Superior temporal gyrus (tissue), 1 donor: ENCODE measurements at regions not wholly inside any gene's neighbourhood (a gene's known extent, or its start where the extent isn't known, plus 50 kb on each side); places are given as distances from the start of the nearest gene placed in this dataset.

ENCODE experiments used
- DNase-seq: peaks from one replicate; pipeline ENCODE4 v3.0.0-alpha.2; 2016; ENCODE audit errors: extremely low spot score

DNA sequence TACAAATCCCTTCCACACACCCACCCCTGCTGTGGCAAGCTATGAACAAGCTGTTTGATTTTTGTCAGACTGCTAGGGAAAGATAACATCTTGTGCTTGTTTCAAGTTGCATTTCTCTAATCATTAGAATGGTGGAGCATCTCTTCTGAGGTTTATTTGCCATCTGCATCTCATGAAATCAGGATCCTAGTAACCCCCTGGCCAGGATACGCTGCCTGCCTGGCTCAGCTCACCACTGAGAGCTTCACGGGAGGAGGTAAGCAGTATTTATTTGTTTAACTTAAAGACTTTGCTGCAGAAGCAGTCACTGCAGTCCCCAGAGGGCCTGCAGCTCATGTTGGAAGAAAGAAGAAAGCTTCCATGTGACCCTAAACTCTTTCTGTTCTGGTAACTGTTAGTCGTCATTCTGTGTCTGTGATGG, 83.3 kb upstream of the CXCL14 start:
- no peak for DNase-seq

DNA sequence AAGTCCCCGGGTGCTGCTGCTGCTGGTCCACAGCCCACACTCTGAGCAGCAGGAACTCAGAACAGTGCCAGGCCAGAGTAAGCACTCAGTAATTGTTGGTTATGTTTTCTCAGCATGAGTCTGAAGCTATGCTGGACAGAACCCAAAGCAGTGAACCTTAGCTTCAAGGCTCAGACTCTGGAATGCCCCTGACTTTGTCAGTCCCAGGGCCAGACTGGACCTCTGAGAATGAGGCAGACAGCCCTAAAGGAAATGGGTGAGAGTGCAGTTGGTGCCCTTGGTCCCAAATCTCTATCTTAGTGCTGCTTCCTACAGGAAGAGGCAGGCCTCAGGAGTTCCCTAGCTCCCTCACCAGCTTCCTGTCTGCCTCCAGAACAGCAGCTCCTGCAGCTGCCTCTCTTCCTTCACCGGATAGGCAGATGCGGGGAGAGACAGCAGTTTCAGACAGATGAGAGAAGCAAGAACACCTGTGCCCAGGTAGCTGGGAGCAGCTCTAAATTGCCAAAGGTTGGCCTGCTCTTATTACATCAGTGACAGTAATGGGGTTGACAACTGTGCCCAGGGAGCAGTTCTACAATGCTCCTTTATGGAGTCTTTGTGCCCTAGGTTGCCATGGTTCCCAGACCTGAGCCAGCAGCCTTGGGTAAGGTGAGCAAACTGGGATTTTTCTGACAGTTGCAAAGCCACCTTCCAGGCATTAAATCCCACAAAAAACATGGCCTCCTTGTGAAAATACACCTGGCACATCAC, 82.2 kb upstream of the CXCL14 start:
- DNase-seq: no peak

DNA sequence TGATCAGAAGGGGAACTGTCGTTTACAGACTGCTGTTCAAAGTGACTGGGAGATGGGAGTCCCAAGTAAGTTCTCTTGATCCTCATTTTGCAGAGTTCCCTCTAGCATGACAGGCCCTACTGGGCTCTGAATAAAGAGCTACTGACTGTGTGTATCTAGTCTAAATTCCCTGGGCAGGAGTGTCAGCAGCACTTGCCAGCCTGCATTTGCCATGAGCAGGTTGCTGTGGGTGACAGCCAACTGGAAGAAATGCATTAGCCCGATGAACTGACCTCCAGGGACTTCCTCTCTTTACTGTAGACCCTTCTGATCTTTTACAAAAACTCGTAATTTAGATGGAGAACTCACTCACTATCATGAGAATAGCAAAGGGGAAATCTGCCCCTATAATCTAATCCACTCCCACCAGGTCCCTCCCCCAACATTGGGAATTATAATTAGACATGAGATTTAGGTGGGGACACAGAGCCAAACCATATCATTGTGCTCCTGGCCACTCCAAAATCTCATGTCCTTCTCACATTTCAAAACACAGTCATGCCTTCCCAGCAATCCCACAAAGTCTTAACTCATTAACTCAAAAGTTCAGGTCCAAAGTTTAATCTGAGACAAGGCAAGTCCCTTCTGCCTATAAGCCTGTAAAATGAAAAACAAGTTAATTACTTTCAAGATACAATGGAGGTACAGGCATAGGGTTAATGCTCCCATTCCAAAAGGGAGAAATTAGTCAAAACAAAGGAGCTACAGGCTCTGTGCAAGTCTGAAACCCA, 78.9 kb upstream of the CXCL14 start:
- DNase-seq: no peak

DNA sequence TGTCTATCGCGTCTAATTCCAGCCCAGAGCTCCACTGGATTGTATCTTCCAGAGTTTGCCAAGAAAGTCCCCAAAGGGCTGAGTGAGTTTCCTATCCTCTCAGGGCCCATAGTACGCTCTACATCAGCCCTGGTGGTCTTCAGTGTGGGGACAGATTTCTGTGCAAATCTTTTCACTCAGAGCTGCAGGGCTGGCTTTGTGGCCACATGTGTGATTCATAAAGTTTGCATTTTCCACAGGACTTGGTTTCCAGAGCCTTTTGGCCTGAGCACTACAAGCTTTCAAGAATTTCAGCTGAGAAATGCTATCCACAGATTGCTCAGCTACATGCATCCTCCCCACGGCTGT, 76.7 kb upstream of the CXCL14 start:
- DNase-seq: no peak

DNA sequence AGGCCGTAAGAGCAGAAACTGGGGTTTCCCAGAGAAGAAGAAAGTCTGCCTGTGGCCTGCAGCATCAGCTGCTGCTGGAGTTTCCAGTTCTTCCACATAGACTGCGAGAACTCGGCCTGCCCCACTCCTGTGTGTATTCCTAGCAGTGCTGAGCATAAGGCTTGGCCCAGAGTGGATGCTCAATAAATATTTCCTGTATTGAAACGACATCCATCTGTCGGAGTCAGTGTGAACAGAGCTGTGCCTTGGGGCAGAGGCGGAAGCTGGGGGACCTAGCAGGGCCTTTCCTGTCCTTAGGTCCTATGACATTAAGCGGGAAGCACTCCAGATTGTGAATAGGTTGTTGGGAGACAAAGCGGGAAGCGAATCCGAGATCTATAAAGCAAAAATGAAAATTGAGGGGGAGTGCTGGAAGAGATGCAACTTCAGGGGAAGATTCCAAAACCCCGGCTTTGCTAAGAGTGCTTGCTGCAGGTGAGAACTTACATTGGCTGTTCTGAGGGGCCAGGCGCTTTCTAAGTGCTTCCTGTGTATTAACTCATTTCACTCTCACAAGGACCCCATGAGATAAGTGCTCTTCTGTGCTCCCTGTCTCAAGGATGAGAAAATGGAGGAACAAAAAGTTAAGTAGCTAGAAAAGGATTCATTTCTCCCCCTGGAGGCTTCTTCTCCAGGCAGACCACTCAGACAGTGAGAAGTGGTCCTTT, 76.1 kb upstream of the CXCL14 start:
- no peak for DNase-seq

DNA sequence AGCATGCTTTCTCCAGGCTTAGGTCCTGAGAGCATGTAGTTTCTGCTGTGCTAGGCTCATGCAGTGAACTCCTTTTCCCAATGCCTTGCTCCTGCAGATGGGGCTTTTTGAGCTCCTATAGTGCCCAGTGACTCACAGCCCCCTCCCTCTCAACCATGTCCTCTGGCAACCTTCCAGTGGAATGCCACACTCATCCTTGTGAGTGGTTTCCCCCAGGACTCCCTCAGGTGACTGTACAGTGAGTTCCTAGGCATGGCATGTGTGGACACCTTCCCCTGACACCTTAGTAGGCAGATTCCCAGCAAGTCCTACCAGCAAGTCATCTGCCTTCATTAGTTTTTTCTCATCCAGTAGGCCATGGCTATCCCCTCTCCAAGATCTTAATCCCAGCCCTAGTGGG, 72.4 kb upstream of the CXCL14 start:
- no peak for DNase-seq

DNA sequence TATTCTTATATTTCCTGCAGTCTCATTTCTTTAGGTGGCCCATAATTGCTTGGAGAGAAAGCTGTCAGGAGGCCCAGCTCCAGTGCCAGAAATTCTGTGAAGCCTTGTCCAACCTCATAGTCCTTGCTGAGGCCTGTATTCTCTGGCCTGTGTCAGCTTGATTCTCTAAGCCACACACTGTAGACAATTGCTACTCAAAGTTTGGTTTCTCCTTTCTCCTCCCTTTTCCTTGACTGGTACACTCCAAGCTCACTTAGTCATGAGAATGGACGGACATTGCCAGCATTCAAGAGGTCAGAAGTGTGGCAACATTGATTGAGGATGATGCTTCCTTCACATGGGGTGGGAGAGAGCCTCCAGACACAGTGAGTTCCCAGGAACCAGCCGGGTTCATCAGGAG, 71.3 kb upstream of the CXCL14 start:
- no peak for DNase-seq

DNA sequence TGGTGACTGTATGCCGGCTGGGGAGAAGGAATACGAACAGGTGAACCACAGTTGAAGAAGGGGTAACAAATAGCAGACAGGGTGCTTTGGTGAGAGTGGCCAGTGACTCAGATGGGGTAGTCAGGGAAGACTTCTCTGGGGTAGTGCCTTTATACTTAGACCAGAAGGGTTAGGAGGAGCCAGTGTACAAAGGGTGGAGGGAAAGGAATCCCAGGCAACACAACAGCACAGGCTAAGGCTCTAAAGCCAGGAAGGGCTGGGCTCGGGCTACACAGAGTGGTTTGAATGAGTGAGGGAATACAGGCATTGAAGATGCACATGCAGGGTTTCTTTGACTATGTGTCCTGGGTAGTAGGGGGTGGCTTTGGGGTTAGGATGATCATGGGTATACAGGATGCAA, 70.6 kb upstream of the CXCL14 start:
- DNase-seq: no peak

DNA sequence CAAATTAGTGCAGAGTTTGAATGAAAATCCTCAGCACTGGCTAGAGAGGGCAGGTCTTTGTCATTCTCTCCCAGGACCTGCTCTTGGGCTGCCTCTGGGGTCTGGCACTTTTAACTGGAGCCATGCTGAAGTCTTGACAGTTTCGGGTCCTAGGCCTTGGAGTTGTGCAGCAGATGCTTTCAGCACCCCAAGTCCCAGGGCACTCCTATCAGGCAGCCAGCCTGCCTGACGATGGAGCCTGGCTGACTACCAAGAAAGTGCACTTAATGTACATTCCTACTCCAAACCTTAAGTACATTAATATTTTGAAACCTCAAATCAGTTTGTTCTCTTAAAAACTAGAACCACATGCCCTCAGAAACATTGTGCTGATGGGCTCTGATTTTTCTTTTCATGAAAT, 69.3 kb upstream of the CXCL14 start:
- no peak for DNase-seq

DNA sequence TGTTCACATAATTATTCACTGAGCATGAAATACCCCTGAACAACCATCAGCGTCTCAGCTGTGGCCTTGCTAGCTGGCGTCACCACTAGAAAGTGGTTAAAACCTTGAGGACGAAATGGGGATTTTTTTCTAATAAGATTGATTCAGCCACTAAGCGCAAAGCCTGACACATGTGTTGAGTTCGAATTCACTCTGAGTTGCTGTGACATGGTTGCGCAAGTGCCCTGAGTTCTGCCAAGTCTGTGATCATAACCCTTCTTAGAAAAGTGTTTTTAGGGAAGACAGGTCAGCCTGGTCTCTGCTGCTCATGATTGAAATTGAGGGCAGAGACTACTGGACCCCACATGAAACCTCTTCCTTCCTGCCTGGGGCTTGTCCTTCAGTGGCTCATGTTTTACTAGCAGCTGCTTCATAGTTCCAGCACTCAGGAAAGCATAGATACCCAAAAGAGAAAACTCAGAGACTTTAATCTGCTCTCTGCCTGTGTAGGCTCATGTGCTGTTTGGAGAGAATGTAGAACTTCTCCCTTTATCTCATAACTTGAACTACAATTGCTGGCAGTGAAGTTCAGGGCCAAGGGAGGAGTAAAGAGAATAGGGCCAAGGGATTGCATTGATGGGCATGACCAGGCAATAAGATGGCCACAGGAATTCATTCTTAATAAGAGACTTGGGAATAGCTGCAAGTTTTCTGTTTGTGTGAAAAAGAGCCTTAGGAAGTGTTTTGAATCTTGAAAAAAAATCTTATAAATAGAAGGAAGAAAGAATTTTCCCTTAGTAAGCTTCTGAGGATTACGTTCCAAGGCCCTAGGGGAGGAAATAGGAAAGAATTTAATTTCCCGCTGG, 66.8 kb upstream of the CXCL14 start:
- no peak for DNase-seq

DNA sequence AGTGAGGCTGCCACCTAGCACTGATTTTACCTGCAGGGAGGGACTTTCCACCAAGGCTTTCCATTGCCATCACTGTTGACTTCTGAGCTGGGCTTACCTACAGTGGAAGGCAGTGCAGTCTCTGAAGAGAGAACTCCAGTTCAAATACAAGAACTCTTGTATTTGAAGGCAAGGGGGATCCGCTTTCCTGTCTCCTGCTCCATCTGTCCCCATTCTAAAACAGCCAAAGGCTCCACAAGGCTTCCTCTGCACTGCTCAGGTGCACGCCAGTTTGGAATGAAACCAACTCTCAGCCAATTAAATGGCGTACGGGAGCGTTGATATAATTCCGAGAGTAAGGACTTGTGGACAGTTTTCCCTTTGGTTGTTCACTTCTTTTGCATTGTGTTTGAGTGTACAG, 66.0 kb upstream of the CXCL14 start:
- DNase-seq: no peak

DNA sequence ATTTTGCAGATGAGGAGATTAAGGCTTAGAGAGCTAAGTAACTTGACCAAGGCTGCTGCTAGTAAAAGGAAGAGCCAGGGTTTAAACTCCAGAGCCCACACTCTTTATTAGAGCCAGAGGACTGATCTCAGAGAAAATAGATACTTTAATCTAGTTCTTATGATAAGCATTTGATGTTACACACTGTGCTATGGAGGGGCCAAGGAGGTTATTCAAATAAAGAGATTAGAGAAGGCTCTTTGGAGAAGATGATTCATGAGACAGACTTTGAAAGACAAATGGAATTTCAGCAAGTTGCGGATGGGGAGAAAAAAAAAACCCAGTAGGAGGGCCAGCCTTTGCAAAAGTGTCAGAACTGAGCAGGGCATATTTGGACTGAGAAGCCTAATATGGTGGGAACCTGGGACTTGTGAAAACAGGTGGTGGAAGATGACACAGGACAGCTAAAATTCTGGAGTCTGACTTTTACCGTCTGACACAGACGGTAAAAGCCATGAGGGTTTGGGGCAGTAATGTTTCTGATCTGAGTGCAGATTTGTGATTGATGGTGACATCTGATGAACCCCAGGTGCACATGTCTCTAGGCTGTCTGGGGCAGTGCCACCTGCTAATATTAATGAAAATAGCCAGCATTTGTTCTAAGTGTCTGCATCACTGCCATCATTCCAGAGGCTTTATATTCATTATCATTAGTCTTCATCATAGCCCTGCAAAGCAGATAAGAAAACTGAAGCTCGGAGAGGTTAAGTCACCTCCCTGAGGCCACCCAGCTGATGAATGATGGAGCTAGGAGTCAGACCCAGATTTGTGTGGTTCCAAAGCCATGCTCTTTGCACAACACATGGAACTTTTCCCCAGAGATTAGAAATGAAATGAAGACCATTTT, 65.3 kb upstream of the CXCL14 start:
- no peak for DNase-seq

DNA sequence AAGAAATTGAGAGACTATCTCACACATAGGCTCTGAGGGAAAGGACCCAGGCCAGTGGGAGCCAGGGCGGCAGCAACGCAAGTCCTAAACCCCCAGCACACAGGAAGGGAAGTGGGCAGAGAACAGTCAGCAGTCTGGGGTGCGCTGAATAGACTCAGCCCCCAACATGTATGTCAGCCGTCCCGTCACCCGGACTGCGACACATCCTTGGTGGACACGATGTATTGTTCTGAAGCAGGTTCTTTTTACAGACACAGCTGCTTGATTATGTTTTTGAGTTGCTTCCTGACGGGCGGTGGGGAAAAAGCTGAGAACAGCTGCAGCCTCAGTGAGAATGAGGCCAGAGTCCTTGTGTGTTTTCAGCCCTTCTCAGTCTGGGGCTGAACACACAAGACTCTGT, 64.1 kb upstream of the CXCL14 start:
- no peak for DNase-seq

DNA sequence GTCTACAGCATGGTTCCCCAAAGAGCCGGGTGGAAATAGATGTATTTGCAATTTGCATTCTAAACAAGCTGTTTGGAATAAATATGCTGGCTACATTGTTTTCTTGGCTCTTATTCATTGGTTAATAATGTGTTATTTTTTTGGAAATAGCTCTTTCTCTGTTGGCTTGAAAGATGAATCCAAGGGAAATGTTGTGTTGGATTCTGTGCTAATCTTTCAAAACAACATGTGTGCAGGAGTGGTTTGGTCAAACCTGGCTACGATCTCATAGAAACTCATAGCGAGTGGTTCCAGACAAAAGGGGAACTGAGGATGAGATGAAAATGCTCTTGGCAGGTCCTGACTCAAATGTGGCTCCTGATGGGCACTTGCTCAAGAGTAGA, 63.7 kb upstream of the CXCL14 start:
- peak; percentile 17 for DNase-seq

DNA sequence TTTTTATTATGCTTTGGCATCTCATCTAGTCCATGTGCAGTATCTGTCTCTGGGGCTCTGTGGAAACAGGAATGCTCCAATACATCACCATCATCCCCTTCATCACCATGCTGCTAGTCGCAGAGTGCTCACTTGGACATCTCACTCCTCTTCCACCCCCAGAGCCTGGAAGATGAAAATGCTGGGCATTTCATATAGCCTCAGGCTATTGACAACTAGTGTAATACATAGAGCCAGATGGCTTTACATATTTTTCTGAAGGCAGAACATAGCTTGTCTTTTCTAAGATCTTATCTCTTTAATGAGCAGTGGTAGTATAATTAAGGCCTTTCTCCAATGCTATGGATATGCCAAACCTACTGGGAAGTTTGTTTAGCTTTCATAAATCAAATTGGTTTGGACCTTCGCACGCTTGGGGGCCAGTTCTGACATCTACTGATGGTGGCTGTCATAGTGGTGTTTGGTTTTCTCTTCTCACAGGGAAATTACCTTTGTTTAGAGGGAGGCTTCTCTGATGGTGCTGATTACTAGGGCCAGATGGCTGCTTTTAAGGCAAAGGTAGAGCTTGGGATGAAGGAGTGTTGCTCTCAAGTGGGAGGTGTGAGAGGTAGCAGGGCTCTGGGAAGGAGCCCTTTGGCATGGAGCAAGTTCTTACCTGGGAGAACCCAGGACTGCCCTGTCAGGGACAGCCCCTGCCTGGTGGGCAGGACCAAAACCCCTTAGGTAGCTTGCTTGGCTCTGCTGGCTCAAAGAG, 63.1 kb upstream of the CXCL14 start:
- DNase-seq: no peak

DNA sequence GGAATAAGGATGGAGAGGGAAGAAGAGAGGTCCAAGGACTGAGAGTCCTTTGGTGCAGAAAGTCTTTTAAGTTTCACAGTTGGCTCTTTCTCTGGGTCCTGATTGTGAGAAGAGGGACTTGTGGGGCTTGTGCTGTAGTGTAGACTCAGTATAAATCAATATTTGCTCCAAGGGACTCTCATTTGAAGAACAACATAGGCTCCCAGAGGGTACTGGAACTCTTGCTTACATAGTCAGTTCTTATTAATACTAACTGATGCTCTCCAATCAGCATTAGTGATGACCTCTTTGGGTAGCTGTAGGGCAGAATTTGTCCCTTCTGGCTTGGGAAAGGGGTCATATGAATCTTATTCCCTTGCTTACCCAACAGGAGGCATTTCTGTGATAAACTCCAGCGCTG, 62.5 kb upstream of the CXCL14 start:
- no peak for DNase-seq

DNA sequence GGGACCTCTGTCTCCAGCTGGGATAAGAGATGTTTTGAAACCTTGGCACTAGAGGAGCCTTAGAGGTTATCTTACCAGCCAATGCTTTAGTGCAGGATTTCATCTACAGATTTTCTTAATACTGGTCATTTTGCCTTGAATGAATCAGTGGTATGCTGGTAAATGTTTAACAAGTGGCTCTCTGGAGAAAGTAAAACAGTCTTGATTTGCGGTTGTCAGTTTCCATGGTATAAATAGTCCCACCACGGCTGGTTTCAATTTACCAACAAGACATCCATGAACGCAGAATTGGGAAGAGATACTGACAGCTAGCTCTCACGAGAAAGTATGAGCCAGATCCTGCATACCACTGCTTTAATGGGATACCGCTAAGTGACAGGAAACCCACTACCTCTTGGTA, 56.7 kb upstream of the CXCL14 start:
- DNase-seq: no peak

DNA sequence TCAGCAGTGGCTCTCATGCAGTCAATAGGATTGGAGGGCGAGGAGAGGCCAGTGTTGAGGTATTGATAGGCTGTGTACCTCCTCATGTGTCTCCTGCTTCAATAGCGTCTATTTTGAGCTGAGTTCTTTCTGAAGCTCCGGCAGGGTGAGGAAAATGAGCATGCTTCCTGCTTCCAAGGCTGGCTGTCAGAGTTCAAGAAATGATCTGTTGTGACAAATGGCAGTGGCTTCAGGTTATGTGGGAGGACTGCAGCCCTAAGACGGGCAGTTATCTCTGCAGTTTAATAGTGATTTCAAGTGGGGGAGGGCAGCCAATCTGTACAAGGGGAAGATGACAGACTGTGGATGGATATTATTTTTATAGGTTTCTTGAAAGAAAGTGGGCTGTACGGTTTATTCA, 54.0 kb upstream of the CXCL14 start:
- no peak for DNase-seq

DNA sequence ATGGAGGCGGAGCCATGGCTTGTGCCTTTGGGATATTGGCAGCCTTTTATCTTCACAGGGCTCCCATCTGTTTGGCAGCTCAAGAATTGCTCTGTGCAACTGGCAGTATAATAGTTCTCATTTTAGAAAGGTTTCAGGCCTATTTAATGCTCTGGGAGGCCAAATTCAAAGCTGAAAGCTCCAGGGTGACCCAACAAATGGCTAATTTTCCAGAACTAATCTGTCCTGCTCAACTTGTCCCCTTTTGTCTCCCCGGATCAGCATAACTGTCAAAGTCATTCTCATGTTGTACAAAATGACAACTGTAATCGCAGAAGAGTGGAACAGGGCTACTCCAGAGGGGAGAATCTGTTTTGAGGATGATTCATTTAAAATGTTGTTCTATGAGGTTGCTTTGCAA, 52.6 kb upstream of the CXCL14 start:
- DNase-seq: no peak

DNA sequence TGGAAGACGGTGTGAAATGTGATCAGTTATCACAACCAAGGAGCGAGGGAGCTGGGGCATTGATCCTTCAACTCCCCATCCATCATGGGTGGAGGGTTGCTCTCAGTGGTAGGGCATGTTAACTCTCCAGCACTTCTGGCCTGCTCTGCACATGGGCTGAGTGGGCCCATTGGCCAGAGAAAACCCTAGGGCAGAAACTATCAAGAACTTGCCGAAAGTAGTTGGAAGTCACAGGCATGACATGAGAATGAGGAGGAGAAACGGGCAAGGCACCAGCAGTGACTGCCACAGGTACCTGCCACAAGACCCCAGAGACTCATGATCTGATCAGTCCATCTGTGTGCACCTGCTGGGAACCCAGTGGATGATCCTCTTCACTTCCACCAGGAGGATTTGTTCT, 50.9 kb upstream of the CXCL14 start:
- no peak for DNase-seq
